Bone marrow (tissue), 2 donors: ENCODE measurements at regions not wholly inside any gene's neighbourhood (a gene's known extent, or its start where the extent isn't known, plus 50 kb on each side); places are given as distances from the start of the nearest gene placed in this dataset.
A peak's percentile ranks its signal among the peaks of the same experiment; 100 is the strongest.
"Not testable (repeated sequence)": the region's sequence is repeated elsewhere in the genome, so short reads cannot be mapped to it uniquely, and the experiment has no call there.

Experiments used
- DNase-seq, 2 donors: peaks; one replicate each; lab custom pipeline; 2025; lab: John Stamatoyannopoulos, UW

- DNase-seq, result peak in 1 of 2 donors; percentile 69
Observed at GRCh38 chr12:131229426-131230339, 276.0 kb downstream of the ADGRD1 start.

GRCh38 chr12:131230340-131231031 lies 276.8 kb downstream of the ADGRD1 start:
- DNase-seq, result no peak

GRCh38 chr12:131231032-131231980 lies 277.6 kb downstream of the ADGRD1 start:
- no peak for DNase-seq

GRCh38 chr12:131232036-131232435 lies 278.3 kb downstream of the ADGRD1 start:
- no peak for DNase-seq

GRCh38 chr12:131232872-131233271 lies 279.2 kb downstream of the ADGRD1 start:
- not testable (repeated sequence) for DNase-seq

GRCh38 chr12:131233850-131234789 lies 280.4 kb downstream of the ADGRD1 start:
- not testable (repeated sequence) for DNase-seq

- DNase-seq, result not testable (repeated sequence)
Observed at GRCh38 chr12:131234841-131235271, 281.1 kb downstream of the ADGRD1 start.

GRCh38 chr12:131235871-131236271 lies 282.2 kb downstream of the ADGRD1 start:
- DNase-seq, result no peak

- no peak for DNase-seq
Observed at GRCh38 chr12:131239384-131240094, 285.8 kb downstream of the ADGRD1 start.

GRCh38 chr12:131241517-131241916 lies 287.8 kb downstream of the ADGRD1 start:
- no peak for DNase-seq

- DNase-seq, result no peak
Observed at GRCh38 chr12:131242741-131243496, 289.2 kb downstream of the ADGRD1 start.

GRCh38 chr12:131244157-131244688 lies 290.5 kb downstream of the ADGRD1 start:
- not testable (repeated sequence) for DNase-seq

GRCh38 chr12:131245161-131245560 lies 291.5 kb downstream of the ADGRD1 start:
- not testable (repeated sequence) for DNase-seq

- no peak for DNase-seq
Observed at GRCh38 chr12:131245564-131246355, 292.1 kb downstream of the ADGRD1 start.

- not testable (repeated sequence) for DNase-seq
Observed at GRCh38 chr12:131247026-131247725, 293.5 kb downstream of the ADGRD1 start.

GRCh38 chr12:131247875-131248274 lies 294.2 kb downstream of the ADGRD1 start:
- not testable (repeated sequence) for DNase-seq

GRCh38 chr12:131249246-131250027 lies 295.7 kb downstream of the ADGRD1 start:
- no peak for DNase-seq
